ENCODE measurements at regions not wholly inside any gene's neighbourhood (a gene's known extent, or its start where the extent isn't known, plus 50 kb on each side); places are given as distances from the start of the nearest gene placed in this dataset.

- TF ChIP-seq ZNF274 (CRISPR knock-in tag; IDR thresholded peaks at IDR 0.05) (no peak), HBP1 (CRISPR knock-in tag; IDR thresholded peaks at IDR 0.05; ENCODE audit: low read depth) (no peak), ZBTB4 (CRISPR knock-in tag; IDR thresholded peaks at IDR 0.05; ENCODE audit: borderline replicate concordance) (no peak), FOXA1 (IDR thresholded peaks at IDR 0.05) (no peak), FOXA1 (CRISPR knock-in tag; IDR thresholded peaks at IDR 0.05) (no peak), ZNF232 (CRISPR knock-in tag; IDR thresholded peaks at IDR 0.05; ENCODE audit: borderline replicate concordance) (no peak)
Observed at GRCh38 chr4:57324673-57325307, 214.6 kb upstream of the IGFBP7 start.

All from HepG2 (cell line).